Fibroblast of the aortic adventitia (primary cell): ENCODE measurements at regions not wholly inside any gene's neighbourhood (a gene's known extent, or its start where the extent isn't known, plus 50 kb on each side); places are given as distances from the start of the nearest gene placed in this dataset.
A peak's percentile ranks its signal among the peaks of the same experiment; 100 is the strongest.

ENCODE experiments used
- DNase-seq: peaks from one replicate; pipeline ENCODE4 v3.0.0-alpha.2; 2010; ENCODE audit warnings: low read depth
- H3K4me3 ChIP-seq: 2 replicates; pipeline ENCODE4 v1.5.1; 2011; ENCODE audit warnings: low read depth, mild to moderate bottlenecking, control low read depth, low read length, moderate library complexity
- CTCF ChIP-seq: IDR thresholded peaks from 2 replicates; pipeline ENCODE4 v1.5.1; 2011; ENCODE audit warnings: mild to moderate bottlenecking, low read length, control low read depth, inconsistent platforms; ENCODE audit not compliant: insufficient read depth

- H3K4me3 ChIP-seq, result no peak overlapping the region
- no peak for TF ChIP-seq CTCF
- DNase-seq, result no peak
These were observed 115.1 kb downstream of the SLC30A10 start for GRCh38 chr1:219813294-219813693.

DNA sequence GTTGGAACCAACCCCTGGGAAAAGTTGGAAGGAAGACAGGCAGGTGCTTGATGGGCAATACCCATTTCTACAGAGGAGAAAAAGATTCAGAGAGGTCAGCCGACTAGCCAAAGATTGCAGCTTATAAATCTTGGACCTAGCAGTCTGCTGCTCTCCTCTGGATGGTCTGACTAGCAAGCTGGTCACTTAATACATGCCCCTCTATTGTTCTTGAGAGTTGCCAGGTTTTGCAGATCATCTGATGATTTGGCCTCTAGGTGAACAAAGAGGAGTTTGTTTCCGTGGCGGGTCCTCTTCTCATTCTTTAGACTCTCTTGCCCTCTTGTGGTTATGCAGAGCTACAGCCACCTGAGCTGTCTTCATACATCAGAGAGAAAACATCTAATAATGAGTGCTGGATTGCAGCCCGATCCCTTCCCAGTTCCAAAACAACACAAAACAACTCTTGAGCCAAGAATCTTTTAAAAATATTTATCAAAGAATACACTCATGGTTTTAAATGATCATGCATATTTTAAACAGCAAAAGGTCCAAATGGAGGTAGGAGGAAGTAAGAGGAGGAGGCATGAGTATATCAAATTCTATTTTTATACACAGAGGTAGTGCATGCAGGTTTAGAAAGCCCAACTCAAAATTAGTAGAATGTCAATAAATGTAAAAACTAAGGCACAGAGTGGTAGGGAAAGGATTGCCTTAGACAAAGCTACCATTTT, 115.7 kb downstream of the SLC30A10 start:
- DNase-seq, result peak; percentile 89
- no peak overlapping the region for H3K4me3 ChIP-seq
- peak; percentile 83 for TF ChIP-seq CTCF

GRCh38 chr1:219812086-219812485, 116.3 kb downstream of the SLC30A10 start:
- no peak for TF ChIP-seq CTCF
- DNase-seq, result no peak

GRCh38 chr1:219810451-219810850, 117.9 kb downstream of the SLC30A10 start:
- TF ChIP-seq CTCF, result no peak
- no peak overlapping the region for H3K4me3 ChIP-seq
- peak; percentile 86 for DNase-seq

More at GRCh38 chr1:219812086-219812485, 116.3 kb downstream of the SLC30A10 start:
- H3K4me3 ChIP-seq, result no peak overlapping the region

DNA sequence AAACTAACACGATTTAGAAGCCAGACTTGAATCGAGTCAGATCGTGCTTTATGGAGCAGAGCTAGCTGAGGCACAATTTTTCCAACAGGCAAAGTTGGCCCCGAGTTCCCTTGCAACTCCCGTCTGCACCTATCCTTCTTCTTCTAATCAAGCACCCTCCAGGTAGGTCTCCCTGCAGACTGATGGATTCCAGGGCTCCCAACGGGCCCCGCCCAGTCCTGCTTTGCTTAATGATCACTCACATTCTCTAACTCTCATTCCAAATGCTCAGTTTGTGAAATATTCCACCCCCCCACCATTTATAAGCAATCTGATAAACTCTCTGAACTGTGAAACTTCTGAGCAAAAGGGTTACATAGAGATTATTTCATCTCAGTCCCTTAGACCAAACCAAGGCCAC, 119.6 kb downstream of the SLC30A10 start:
- no peak for DNase-seq
- TF ChIP-seq CTCF, result no peak

DNA sequence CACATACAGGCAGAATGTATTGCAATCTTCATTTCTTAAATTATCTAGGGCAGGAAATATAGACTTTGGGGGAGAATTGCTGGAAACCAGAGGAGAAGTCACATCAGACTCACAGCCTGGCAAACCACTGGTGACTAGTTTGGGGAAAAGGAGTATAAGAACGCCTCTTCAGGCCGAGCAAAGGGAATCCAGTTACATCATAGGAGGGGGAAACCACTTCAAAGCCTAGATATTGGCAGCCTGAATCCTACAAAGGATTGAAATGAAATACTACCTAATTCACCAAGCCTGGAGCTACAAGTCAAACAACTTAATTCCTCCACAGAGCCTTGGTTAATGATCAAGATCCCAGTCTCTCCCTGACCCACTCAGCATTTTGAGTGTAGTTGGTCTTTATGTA, 121.7 kb downstream of the SLC30A10 start:
- DNase-seq, result peak; percentile 39
- TF ChIP-seq CTCF, result no peak

More for the DNA sequence above, 119.6 kb downstream of the SLC30A10 start:
- H3K4me3 ChIP-seq, result no peak overlapping the region

GRCh38 chr1:219806020-219806419, 122.3 kb downstream of the SLC30A10 start:
- no peak for DNase-seq
- no peak overlapping the region for H3K4me3 ChIP-seq
- no peak for TF ChIP-seq CTCF

More for the DNA sequence above, 121.7 kb downstream of the SLC30A10 start:
- no peak overlapping the region for H3K4me3 ChIP-seq
